Progenitor cell of endocrine pancreas (in vitro differentiated cells): ENCODE measurements at regions not wholly inside any gene's neighbourhood (a gene's known extent, or its start where the extent isn't known, plus 50 kb on each side); places are given as distances from the start of the nearest gene placed in this dataset.

Experiments
- DNase-seq: peaks from one replicate; pipeline ENCODE4 v3.0.0; 2021; ENCODE audit warnings: low spot score; ENCODE audit not compliant: unreplicated experiment
- H3K27ac Mint-ChIP-seq: 2 replicates; pipeline ENCODE4 v1.8.0; 2021; ENCODE audit warnings: mild to moderate bottlenecking, moderate library complexity, mixed read lengths
- H3K27me3 Mint-ChIP-seq: 2 replicates; pipeline ENCODE4 v1.8.0; 2021; ENCODE audit warnings: mixed read lengths
- H3K36me3 Mint-ChIP-seq: 2 replicates; pipeline ENCODE4 v1.8.0; 2022; ENCODE audit warnings: mixed read lengths; ENCODE audit not compliant: insufficient read depth
- H3K4me1 Mint-ChIP-seq: 2 replicates; pipeline ENCODE4 v1.8.0; 2021; ENCODE audit warnings: low read depth, mixed read lengths
- H3K4me3 Mint-ChIP-seq: 2 replicates; pipeline ENCODE4 v1.8.0; 2021; ENCODE audit warnings: low read depth, mild to moderate bottlenecking, moderate library complexity, mixed read lengths
- H3K9me3 Mint-ChIP-seq: 2 replicates; pipeline ENCODE4 v1.8.0; 2021; ENCODE audit warnings: low read depth, mixed read lengths
- TF ChIP-seq, protein P1 (sequence below): fragments of 200-600 bp; sonication (generic); IDR thresholded peaks from one replicate; pipeline ENCODE4 v1.5.0; 2021; ENCODE audit warnings: antibody characterized with exemption, mild to moderate bottlenecking; ENCODE audit not compliant: unreplicated experiment

DNA sequence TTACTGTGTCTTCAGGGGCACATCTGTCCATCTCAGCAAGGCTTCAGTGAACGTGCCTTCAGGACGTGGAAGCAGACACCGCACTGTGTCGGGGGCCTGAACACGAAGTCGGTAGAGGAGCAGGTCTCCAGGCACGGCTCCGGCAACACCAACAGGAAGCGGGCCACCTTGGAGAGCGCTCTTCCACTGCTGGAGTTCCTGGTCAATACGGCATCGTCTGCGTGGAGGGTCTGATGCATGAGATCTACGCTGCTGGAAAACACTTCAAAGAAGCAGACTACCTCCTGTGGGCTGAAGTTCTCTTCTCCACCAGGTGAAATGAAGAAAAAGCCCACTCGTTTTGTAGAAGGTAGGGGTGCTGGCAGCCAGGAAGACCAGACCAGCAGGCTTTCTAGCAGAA, 69.3 kb upstream of the SLCO4A1 start:
- H3K27ac Mint-ChIP-seq: no peak overlapping the region
- H3K4me3 Mint-ChIP-seq: no peak overlapping the region
- no peak for DNase-seq
- H3K4me1 Mint-ChIP-seq: no peaks in the 10 kb centered on the region
- no peaks in the 10 kb centered on the region for H3K36me3 Mint-ChIP-seq
- H3K27me3 Mint-ChIP-seq: peaks cover 46% of the 10 kb centered on the region
- TF ChIP-seq, protein P1, sequence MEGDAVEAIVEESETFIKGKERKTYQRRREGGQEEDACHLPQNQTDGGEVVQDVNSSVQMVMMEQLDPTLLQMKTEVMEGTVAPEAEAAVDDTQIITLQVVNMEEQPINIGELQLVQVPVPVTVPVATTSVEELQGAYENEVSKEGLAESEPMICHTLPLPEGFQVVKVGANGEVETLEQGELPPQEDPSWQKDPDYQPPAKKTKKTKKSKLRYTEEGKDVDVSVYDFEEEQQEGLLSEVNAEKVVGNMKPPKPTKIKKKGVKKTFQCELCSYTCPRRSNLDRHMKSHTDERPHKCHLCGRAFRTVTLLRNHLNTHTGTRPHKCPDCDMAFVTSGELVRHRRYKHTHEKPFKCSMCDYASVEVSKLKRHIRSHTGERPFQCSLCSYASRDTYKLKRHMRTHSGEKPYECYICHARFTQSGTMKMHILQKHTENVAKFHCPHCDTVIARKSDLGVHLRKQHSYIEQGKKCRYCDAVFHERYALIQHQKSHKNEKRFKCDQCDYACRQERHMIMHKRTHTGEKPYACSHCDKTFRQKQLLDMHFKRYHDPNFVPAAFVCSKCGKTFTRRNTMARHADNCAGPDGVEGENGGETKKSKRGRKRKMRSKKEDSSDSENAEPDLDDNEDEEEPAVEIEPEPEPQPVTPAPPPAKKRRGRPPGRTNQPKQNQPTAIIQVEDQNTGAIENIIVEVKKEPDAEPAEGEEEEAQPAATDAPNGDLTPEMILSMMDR: no peak
- no peaks in the 10 kb centered on the region for H3K9me3 Mint-ChIP-seq

DNA sequence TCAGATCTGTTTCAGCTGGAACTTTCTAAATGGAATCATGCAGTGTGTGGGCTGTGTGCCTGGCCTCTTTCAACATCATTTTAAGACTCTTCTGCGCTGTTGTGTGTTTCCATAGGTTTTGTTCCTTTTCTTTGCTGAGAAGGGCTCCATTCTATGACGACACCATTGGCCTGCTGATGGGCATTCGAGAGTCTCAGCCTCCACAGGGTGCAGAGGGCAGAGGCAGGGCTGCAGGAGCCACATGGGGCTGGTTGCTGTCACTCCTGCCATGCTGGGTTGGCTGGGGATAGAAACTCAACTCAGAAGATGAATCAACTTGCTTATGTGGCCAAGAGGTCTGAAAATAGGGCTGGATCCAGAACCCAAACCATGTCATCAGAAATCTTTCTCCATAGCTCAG, 68.5 kb upstream of the SLCO4A1 start:
- Mint-ChIP-seq H3K4me3 (no peak overlapping the region), H3K4me1 (no peaks in the 10 kb centered on the region), H3K27me3 (peaks cover 47% of the 10 kb centered on the region), H3K27ac (no peak overlapping the region), H3K36me3 (no peaks in the 10 kb centered on the region), H3K9me3 (no peaks in the 10 kb centered on the region)
- TF ChIP-seq, protein P1: no peak
- DNase-seq: no peak

DNA sequence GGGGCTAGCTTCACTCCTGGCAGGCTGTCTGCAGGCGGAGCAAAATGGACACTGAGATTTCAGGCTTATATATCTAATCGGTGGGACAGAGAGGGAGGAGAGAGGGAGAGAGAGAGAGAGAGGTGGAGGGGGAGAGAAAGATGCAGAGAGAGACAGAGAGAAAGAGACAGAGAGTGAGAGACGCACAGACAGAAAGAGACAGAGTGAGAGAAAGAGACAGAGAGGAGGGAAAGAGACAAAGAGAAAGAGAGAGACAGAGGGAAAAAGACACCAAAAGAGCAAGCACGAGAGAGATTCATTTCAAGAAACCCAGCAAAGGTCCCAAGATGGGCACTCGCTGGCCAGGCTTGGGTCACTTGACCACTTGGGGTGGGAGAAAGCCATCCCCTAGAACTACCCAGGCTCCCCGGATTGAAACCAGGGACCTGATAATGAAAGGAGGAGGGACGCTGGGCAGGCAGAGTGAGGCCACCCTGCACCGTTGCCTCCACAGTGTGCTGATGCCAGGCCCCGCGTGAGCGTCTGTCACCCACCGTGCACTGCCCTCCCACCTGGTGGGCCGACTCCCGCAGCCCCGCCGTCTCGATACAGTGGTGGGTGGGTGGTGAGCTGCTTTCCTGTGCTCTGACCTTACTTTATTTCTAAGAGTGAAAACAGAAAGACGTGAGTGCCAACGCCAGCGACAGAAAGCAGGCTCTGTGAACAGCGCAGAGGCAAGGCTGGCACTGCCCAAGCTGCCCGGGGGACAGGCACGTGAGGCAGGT, 67.9 kb upstream of the SLCO4A1 start:
- Mint-ChIP-seq H3K27ac (no peak overlapping the region), H3K36me3 (no peaks in the 10 kb centered on the region), H3K27me3 (peaks cover 48% of the 10 kb centered on the region), H3K9me3 (no peaks in the 10 kb centered on the region), H3K4me3 (no peak overlapping the region), H3K4me1 (no peaks in the 10 kb centered on the region)
- TF ChIP-seq, protein P1: no peak
- no peak for DNase-seq

DNA sequence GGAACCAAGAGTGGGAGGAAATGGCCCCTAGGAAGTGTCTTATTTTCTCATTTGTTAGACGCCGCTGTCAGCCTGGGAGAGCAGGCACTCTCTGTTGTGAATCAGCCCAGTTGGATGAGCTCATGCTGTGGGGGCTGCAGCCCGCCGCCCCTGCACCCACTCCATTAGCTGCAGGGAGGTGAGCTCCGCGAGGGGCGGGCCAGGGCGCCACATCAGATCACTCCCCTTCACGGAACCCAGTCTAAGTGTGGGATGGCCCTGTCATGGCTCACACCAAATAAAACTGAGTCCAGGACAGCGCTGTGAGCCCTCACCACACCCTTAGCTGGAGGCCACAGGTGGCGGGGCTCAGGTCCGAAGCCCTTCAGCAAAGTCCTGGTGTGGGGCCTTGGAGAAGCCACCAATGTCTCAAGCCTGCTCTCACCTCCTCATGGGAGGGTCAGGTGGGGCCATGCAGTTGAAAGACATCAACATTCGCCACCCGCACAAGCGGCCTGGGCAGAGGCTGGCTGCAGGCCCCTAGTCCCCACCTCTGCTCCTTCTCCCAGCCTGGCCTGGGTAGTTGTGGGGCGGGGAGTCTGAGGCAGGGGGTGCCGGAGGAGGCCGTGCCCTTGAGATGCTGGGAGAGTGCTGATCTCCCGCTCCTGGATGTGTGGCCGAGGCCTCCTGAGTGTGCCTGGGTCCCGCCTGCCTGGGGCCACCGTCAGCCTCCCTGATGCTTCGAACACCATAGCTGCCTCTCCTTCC, 66.2 kb upstream of the SLCO4A1 start:
- TF ChIP-seq, protein P1: no peak
- Mint-ChIP-seq H3K9me3 (no peaks in the 10 kb centered on the region), H3K27ac (no peak overlapping the region), H3K4me3 (no peak overlapping the region), H3K36me3 (no peaks in the 10 kb centered on the region), H3K27me3 (peaks cover 48% of the 10 kb centered on the region), H3K4me1 (no peaks in the 10 kb centered on the region)
- no peak for DNase-seq

DNA sequence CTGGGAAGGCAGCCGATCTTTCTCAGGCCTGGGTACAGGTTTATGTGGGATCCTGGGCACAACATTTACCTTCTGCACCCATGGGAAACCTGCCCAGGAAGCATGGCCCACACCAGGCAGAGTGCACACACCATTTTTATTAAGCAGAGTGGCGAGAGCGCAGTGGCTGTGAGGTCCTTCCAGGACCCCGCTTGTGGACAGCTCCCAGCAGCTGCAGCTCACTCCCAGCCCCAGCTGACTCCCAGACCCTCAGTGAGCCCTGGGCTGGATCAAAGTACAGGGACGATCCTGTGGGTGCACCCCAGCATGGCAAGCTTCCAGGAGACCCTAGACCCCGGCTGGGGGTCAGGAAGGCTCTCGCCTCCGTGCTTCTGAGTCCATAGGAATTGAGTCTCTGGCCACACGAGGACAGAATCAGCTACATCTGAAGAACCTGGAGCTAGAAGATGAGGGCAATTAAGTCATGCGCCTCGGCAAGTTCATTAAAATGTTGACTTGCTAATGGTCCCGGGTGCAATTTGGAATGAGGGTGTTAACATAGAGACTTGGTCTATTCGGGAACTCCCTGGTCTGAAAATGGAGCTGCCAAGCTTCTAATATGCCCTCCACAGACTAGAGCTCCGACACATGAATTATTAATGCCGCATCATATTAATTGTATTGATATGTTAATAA, 65.4 kb upstream of the SLCO4A1 start:
- no peaks in the 10 kb centered on the region for H3K36me3 Mint-ChIP-seq
- H3K9me3 Mint-ChIP-seq: no peaks in the 10 kb centered on the region
- H3K4me3 Mint-ChIP-seq: no peak overlapping the region
- TF ChIP-seq, protein P1: no peak
- no peak overlapping the region for H3K27ac Mint-ChIP-seq
- H3K4me1 Mint-ChIP-seq: no peaks in the 10 kb centered on the region
- peaks cover 50% of the 10 kb centered on the region for H3K27me3 Mint-ChIP-seq
- peak; percentile 54 for DNase-seq
